ENCODE measurements at regions not wholly inside any gene's neighbourhood (a gene's known extent, or its start where the extent isn't known, plus 50 kb on each side); places are given as distances from the start of the nearest gene placed in this dataset.

- TF ChIP-seq FOSL1 (IDR thresholded peaks at IDR 0.05; ENCODE audit: insufficient read depth, low read depth, low read length) (no peak), HDAC6 (IDR thresholded peaks at IDR 0.05; ENCODE audit: low read depth, low read length) (no peak), CHD2 (IDR thresholded peaks at IDR 0.05; ENCODE audit: low read length) (no peak), GTF2F1 (IDR thresholded peaks at IDR 0.05; ENCODE audit: borderline replicate concordance, low read depth, low read length) (no peak), BCL11A (IDR thresholded peaks at IDR 0.05; ENCODE audit: low read depth in 2 of 2, low read length in 2 of 2) (no peak), CBX5 (IDR thresholded peaks at IDR 0.05; ENCODE audit: low read depth, low read length) (no peak)
Observed at GRCh38 chr13:112218416-112218815, 151.5 kb downstream of the SOX1 start (continued).
